Nephron (organoid): ENCODE measurements at regions not wholly inside any gene's neighbourhood (a gene's known extent, or its start where the extent isn't known, plus 50 kb on each side); places are given as distances from the start of the nearest gene placed in this dataset.

Experiments used
- H3K27ac Mint-ChIP-seq, 3 experiments: 2 replicates each; pipeline ENCODE4 v1.8.0; 2020; ENCODE audit warnings: mixed read lengths in 3 of 3, mild to moderate bottlenecking in 2 of 3, moderate library complexity in 1 of 3
- H3K27me3 Mint-ChIP-seq: 2 replicates; pipeline ENCODE4 v1.8.0; 2021; ENCODE audit warnings: low read depth, mild to moderate bottlenecking, moderate library complexity, mixed read lengths
- H3K36me3 Mint-ChIP-seq: 2 replicates; pipeline ENCODE4 v1.8.0; 2020; ENCODE audit warnings: low read depth, mixed read lengths
- H3K4me1 Mint-ChIP-seq: 2 replicates; pipeline ENCODE4 v1.8.0; 2020; ENCODE audit warnings: mixed read lengths
- H3K4me3 Mint-ChIP-seq, 3 experiments: 2 replicates each; pipeline ENCODE4 v1.8.0; 2020; ENCODE audit warnings: mild to moderate bottlenecking in 3 of 3, mixed read lengths in 3 of 3, moderate library complexity in 2 of 3
- H3K9me3 Mint-ChIP-seq: 2 replicates; pipeline ENCODE4 v1.8.0; 2020; ENCODE audit warnings: mixed read lengths
- CTCF ChIP-seq, 3 experiments: fragments of 200-600 bp; sonication (generic); IDR thresholded peaks; one replicate each; pipeline ENCODE4 v1.5.0; 2021; ENCODE audit warnings: antibody characterized with exemption in 3 of 3; ENCODE audit not compliant: unreplicated experiment in 3 of 3

GRCh38 chr2:105582952-105583660 lies 161.6 kb upstream of the NCK2 start:
- peaks cover 11% of the 10 kb centered on the region for H3K9me3 Mint-ChIP-seq
- H3K27me3 Mint-ChIP-seq: peaks cover 12% of the 10 kb centered on the region
- H3K36me3 Mint-ChIP-seq: no peaks in the 10 kb centered on the region
- H3K27ac Mint-ChIP-seq: peak overlapping the region; percentile 37 to 65 (median 58)
- no peak for TF ChIP-seq CTCF (IDR thresholded peaks at IDR 0.05; ENCODE audit: unreplicated experiment in 3 of 3)
- peaks cover 11% of the 10 kb centered on the region for H3K4me1 Mint-ChIP-seq
- no peak overlapping the region for H3K4me3 Mint-ChIP-seq

- no peak for TF ChIP-seq CTCF (IDR thresholded peaks at IDR 0.05; ENCODE audit: unreplicated experiment in 3 of 3)
- Mint-ChIP-seq H3K9me3 (peaks cover 5% of the 10 kb centered on the region), H3K4me1 (peaks cover 14% of the 10 kb centered on the region), H3K4me3 (no peak overlapping the region), H3K27me3 (peaks cover 13% of the 10 kb centered on the region), H3K36me3 (no peaks in the 10 kb centered on the region), H3K27ac (no peak overlapping the region)
Observed at GRCh38 chr2:105581555-105581944, 163.2 kb upstream of the NCK2 start.

- no peak overlapping the region for H3K27ac Mint-ChIP-seq
- peaks cover 5% of the 10 kb centered on the region for H3K9me3 Mint-ChIP-seq
- peaks cover 18% of the 10 kb centered on the region for H3K4me1 Mint-ChIP-seq
- H3K27me3 Mint-ChIP-seq: peaks cover 14% of the 10 kb centered on the region
- no peak overlapping the region for H3K4me3 Mint-ChIP-seq
- no peaks in the 10 kb centered on the region for H3K36me3 Mint-ChIP-seq
- no peak for TF ChIP-seq CTCF (IDR thresholded peaks at IDR 0.05; ENCODE audit: unreplicated experiment in 3 of 3)
Observed at GRCh38 chr2:105580870-105581554, 163.7 kb upstream of the NCK2 start.

GRCh38 chr2:105580216-105580615 lies 164.5 kb upstream of the NCK2 start:
- Mint-ChIP-seq H3K9me3 (peaks cover 5% of the 10 kb centered on the region), H3K4me3 (no peak overlapping the region), H3K4me1 (peaks cover 25% of the 10 kb centered on the region), H3K27ac (no peak overlapping the region), H3K36me3 (no peaks in the 10 kb centered on the region), H3K27me3 (peaks cover 21% of the 10 kb centered on the region)
- no peak for TF ChIP-seq CTCF (IDR thresholded peaks at IDR 0.05; ENCODE audit: unreplicated experiment in 3 of 3)

- H3K27me3 Mint-ChIP-seq: peaks cover 25% of the 10 kb centered on the region
- H3K4me3 Mint-ChIP-seq: no peak overlapping the region
- H3K9me3 Mint-ChIP-seq: no peaks in the 10 kb centered on the region
- peaks cover 23% of the 10 kb centered on the region for H3K4me1 Mint-ChIP-seq
- H3K27ac Mint-ChIP-seq: no peak overlapping the region
- no peaks in the 10 kb centered on the region for H3K36me3 Mint-ChIP-seq
- no peak for TF ChIP-seq CTCF (IDR thresholded peaks at IDR 0.05; ENCODE audit: unreplicated experiment in 3 of 3)
Observed at GRCh38 chr2:105578166-105578565, 166.5 kb upstream of the NCK2 start.

- Mint-ChIP-seq H3K4me1 (peaks cover 20% of the 10 kb centered on the region), H3K36me3 (no peaks in the 10 kb centered on the region), H3K4me3 (no peak overlapping the region), H3K27ac (no peak overlapping the region), H3K9me3 (no peaks in the 10 kb centered on the region), H3K27me3 (peaks cover 25% of the 10 kb centered on the region)
- no peak for TF ChIP-seq CTCF (IDR thresholded peaks at IDR 0.05; ENCODE audit: unreplicated experiment in 3 of 3)
Observed at GRCh38 chr2:105577762-105578161, 166.9 kb upstream of the NCK2 start.
